Myocyte (in vitro differentiated cells): ENCODE measurements at regions not wholly inside any gene's neighbourhood (a gene's known extent, or its start where the extent isn't known, plus 50 kb on each side); places are given as distances from the start of the nearest gene placed in this dataset.
"Not testable (repeated sequence)": the region's sequence is repeated elsewhere in the genome, so short reads cannot be mapped to it uniquely, and the experiment has no call there.

Experiments
- DNase-seq: peaks from one replicate; pipeline ENCODE4 v3.0.0-alpha.2; 2012; ENCODE audit warnings: low read depth

DNA sequence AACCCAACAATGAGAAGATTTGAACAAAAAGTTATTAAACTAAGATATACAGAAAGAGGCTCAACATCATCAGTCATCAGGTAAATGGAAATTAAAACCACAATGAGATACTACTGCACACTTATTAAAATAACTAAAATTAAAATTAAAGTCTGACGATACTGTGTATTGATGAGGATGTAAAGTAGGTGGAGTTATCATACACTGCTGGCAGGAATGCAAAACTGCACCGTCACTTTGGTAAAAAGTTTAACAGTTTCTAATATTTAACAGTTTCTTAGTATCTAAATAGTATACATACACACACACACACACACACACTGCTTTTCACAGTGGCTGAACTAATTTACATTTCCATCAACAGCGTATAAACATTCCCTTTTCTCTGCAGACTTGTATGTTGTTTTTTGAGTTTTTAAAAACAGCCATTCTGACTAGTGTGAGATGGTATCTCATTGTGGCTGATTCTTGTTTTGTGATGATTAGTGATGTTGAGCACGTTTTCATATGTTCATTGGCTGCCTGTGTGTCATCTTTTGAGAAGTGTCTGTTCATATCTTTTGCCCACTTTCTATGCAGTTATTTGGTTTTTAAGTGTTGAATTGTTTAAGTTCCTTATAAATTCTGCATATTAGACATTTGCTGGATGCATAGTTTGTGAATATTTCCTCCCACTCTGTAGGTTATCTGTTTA is 726.9 kb upstream of the CHAC2 start:
- no peak for DNase-seq

DNA sequence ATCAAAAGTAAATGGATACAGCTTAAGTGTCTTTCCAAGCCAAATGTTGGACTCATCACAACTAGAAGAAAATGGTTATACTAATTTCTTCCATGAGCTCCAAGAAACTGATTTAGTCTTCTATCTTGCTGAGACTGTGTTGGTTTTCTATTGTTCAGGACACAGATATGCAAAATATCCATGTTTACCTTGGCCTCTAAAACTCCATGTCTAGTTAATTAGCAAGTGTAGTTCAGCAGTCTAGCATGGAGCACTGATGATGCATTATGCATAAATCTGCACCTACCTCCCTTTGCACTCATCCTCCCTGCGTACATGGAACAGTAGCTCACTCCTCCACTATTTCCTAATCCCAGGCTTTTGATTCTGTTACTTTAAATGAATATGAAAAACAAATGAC is 731.4 kb upstream of the CHAC2 start:
- DNase-seq = no peak

GRCh38 chr2:53035153-53035552 is 732.5 kb upstream of the CHAC2 start:
- no peak for DNase-seq

- DNase-seq = peak; percentile 12
Measured at GRCh38 chr2:53033411-53033810, 734.2 kb upstream of the CHAC2 start.

DNA sequence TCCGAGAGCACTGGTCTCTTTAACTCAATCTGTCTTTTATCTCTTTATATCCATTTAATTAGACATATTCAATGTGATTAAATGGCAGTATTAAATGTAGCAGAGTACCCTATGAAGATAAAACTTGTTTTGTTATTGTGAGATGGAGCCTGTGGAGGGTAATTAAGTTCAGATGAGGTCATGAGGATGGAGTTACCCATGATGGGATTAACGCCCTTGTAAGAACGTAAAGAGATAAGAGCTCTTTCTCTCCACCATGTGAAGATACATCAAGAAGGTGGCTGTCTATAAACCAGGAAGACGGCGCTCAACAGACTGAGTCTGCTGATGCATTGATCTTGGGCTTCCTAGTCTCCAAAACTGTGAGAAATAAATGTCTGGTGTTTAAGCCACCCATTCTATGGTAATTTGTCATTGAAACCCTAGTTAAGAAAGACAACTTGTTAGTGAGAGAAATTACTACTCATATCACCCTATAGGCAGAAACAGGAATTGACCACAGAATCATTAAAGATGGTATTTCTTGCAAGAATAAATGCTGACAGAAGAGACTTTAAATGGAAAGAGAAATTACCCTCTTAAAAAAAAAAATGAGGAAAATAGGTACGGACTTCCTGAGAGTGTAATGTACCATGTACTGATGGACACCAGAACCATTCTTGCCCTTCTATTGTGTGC is 738.7 kb upstream of the CHAC2 start:
- DNase-seq = no peak

DNA sequence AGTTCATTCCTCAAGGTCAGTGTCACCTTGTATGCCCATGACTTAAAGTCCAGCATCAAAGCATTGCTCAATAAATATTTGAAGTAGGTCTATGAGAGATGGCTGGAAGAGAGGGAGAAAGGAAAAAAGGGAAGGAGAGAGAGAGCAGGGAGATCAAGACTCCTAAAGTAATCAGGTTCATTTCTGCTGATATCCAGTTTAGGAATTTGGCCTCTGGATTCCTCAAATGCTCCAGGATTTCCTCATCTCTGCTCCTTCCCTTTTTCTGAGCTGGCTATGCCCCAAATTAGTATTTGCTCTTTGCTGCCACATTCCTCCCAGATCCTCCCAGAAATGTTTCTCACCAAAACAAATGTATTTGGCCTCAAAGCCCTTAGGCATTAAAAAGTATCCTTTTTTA is 739.4 kb upstream of the CHAC2 start:
- peak; percentile 58 for DNase-seq

- DNase-seq = not testable (repeated sequence)
Measured at GRCh38 chr2:53022248-53022647, 745.4 kb upstream of the CHAC2 start.

GRCh38 chr2:53021828-53022227 is 745.8 kb upstream of the CHAC2 start:
- no peak for DNase-seq

- peak; percentile 57 for DNase-seq
Measured at GRCh38 chr2:53021292-53021691, 746.3 kb upstream of the CHAC2 start.

DNA sequence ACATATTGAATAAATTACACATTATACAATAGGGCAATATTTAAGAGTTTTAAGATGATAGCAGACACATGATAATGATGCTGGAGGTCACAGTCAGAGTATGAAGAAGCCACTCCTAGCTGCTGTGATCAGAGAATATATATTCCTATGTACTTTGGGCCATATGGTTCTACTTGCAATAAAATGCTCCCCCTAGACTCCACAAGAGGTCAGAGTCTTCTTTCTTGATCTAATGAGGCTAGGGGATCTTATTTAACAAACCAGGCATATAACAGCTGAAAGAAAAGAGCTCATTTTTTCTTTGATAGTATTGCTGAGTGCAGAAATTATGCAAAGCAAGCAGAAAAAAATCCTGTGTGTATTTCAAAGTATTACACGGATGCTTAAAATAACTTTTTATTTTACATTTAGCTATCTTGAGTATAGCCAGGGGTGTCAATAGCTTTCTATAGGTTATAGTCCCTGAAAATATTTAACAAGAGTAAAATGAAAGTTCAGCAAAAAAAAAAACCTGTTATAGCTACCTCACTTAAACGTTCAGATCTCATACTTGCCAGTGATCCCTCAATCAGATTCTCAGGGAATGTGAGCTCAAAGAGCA is 748.7 kb upstream of the CHAC2 start:
- peak; percentile 35 for DNase-seq

- DNase-seq = no peak
Measured at GRCh38 chr2:53006980-53007379, 760.6 kb upstream of the CHAC2 start.

DNA sequence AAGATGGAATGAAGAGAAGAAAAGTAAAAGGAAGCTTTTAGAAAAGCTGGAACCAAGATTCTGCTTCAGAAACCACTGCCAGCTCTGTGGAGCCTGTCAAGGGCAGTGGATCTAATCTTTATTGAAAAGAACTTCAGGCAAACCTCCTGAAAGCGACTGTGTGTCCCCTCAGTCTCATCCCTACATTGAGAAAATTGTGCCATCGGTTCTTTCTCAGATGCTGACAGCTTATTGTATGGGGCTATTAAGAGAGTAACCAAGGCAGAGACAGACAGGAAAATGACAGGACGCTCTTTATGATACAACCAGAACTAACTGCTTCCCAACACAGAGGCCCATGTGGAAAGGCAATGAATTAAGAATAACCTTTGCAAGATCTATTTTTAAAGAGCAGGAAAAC is 763.2 kb upstream of the CHAC2 start:
- DNase-seq = no peak

DNA sequence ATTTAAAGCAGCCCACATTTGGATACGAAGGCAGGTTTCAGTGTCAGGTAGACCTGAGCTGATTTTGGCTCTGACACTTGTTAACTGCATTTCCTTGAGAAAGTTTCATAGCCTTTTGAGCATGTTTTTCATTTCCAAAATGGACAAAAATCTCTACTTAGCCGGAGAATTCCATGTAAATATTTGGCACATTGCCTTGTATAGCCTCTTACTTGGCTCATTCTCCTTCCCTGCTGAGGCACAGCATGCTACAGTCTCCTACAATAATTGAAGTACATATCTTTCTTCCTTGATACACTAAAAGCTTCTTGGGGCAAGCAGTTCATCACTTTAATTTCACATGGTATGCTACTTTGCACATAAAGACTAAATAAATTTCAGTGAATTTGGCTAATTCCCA is 772.2 kb upstream of the CHAC2 start:
- no peak for DNase-seq

- peak; percentile 12 for DNase-seq
Measured at GRCh38 chr2:52976143-52976949, 791.3 kb upstream of the CHAC2 start.

- DNase-seq = no peak
Measured at GRCh38 chr2:52974127-52974526, 793.5 kb upstream of the CHAC2 start.

DNA sequence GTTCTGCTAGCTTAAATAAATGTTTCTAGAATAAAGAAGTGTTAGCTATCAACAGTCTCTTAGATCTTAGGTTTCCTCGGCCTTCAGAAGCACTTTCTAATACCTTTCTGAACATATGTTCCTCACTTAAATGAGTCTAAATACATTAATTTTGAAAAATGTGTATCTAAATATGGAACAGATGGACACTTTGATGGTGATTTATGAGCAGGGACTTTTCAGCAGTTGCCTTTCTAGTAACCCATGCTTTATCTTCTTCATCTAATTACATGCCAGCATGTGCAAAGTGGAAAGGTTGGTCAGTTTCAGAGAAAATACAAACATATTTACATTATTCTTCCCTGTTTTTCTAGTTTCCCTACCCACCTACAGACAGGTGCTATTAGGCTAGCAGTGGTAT is 797.0 kb upstream of the CHAC2 start:
- DNase-seq = no peak

DNA sequence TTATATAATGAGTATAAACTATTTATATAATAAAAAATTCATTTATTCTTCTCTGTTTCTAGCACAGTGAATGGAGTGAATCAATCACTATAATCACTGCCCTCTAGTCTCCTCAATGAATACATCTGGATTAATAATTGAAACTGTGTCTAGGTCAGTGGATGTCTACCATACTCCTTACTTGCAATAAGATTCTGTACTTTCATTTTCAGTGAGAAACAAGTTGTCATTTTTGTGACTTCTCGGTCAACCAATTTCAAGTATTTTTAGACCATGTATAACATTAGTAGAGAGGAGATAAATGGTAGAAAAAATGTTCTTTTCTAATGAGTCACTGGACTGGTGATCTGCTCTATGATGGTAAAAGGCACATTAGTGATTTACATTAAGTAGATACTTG is 799.6 kb upstream of the CHAC2 start:
- no peak for DNase-seq

- no peak for DNase-seq
Measured at GRCh38 chr2:52964916-52965530, 802.6 kb upstream of the CHAC2 start.

DNA sequence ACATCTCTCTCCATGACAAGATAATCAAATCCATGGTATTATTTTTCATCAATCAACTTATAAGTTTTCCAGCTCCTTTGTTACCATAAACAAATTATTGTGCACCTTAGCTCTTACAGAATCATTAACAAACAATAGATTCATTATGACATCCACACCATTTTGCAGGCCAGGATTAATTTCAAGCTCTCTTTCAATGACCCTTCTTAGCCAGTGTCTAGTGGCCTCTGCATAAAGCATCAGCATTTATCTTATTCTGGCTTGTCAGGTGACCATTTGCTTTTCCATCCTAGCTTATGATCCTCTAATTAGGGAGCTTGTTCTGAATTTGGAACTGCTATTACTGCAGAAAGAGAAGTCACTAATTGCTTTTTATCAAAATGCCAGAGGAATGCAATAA is 806.2 kb upstream of the CHAC2 start:
- no peak for DNase-seq

DNA sequence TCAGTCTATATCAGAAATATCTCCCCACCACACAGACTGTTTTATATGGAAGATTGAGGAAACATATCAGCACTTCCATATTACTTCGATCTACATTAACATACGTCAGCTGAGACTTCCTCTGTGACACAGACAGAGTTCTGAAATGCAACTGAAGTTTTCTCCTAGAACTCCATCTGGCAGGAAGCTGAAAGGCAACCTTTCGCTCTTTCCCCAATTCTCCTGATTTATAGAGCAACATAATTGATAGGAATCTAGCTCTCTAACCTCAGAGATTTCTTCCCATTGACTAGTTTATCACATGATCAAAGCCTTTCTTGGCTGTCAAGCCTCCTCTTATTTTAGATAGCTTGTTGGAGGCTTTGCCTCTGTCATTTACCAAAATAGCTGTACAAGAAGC is 806.7 kb upstream of the CHAC2 start:
- DNase-seq = no peak

DNA sequence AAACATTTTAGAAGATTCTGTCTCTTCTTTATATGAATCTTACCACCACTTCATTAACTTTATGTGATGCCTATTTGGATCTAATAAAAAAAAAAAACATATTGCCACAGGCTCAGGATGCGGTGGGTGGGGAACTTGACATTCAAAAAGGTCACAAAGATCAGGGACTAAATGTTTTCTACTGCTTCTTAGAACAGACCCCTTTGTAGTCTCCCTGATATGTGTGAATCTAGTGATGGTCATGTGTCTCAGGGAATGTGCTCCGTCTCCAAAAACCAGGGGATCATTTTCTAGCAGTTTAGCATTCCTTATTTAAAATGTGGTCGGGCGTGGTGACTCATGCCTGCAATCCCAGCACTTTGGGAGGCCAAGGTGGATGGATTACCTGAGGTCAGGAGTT is 807.8 kb upstream of the CHAC2 start:
- DNase-seq = no peak

GRCh38 chr2:52956766-52957165 is 810.8 kb upstream of the CHAC2 start:
- no peak for DNase-seq
